GM18873 (cell line): ENCODE measurements at regions not wholly inside any gene's neighbourhood (a gene's known extent, or its start where the extent isn't known, plus 50 kb on each side); places are given as distances from the start of the nearest gene placed in this dataset.

Source experiments
- ATAC-seq: cut with Tn5 transposase; IDR thresholded peaks from one replicate; pipeline ENCODE4 v1.9.1; 2021; ENCODE audit warnings: mild to moderate bottlenecking, moderate library complexity, moderate number of reproducible peaks; ENCODE audit not compliant: unreplicated experiment, low FRiP score

- no peak for ATAC-seq
Observed at GRCh38 chr3:148197061-148197460, 500.6 kb upstream of the AGTR1 start.

GRCh38 chr3:148202386-148202785 lies 495.3 kb upstream of the AGTR1 start:
- ATAC-seq = no peak

GRCh38 chr3:148203297-148204010 lies 494.2 kb upstream of the AGTR1 start:
- ATAC-seq = no peak

- ATAC-seq = no peak
Observed at GRCh38 chr3:148204131-148204530, 493.6 kb upstream of the AGTR1 start.

GRCh38 chr3:148205977-148206376 lies 491.7 kb upstream of the AGTR1 start:
- no peak for ATAC-seq

GRCh38 chr3:148206446-148206845 lies 491.3 kb upstream of the AGTR1 start:
- ATAC-seq = no peak

GRCh38 chr3:148208975-148209374 lies 488.7 kb upstream of the AGTR1 start:
- no peak for ATAC-seq

- ATAC-seq = no peak
Observed at GRCh38 chr3:148211725-148212124, 486.0 kb upstream of the AGTR1 start.

GRCh38 chr3:148214705-148215104 lies 483.0 kb upstream of the AGTR1 start:
- ATAC-seq = no peak

GRCh38 chr3:148217317-148217716 lies 480.4 kb upstream of the AGTR1 start:
- no peak for ATAC-seq

GRCh38 chr3:148218222-148218621 lies 479.5 kb upstream of the AGTR1 start:
- ATAC-seq = no peak

- ATAC-seq = no peak
Observed at GRCh38 chr3:148219999-148220398, 477.7 kb upstream of the AGTR1 start.

- ATAC-seq = no peak
Observed at GRCh38 chr3:148221303-148221702, 476.4 kb upstream of the AGTR1 start.

GRCh38 chr3:148223266-148223665 lies 474.4 kb upstream of the AGTR1 start:
- ATAC-seq = no peak

- no peak for ATAC-seq
Observed at GRCh38 chr3:148226246-148226645, 471.5 kb upstream of the AGTR1 start.

- ATAC-seq = no peak
Observed at GRCh38 chr3:148227534-148227933, 470.2 kb upstream of the AGTR1 start.

GRCh38 chr3:148229107-148229506 lies 468.6 kb upstream of the AGTR1 start:
- ATAC-seq = peak; percentile 57

GRCh38 chr3:148230473-148230872 lies 467.2 kb upstream of the AGTR1 start:
- ATAC-seq = no peak

- no peak for ATAC-seq
Observed at GRCh38 chr3:148232389-148232788, 465.3 kb upstream of the AGTR1 start.

GRCh38 chr3:148233403-148233802 lies 464.3 kb upstream of the AGTR1 start:
- peak; percentile 44 for ATAC-seq

- no peak for ATAC-seq
Observed at GRCh38 chr3:148234536-148234935, 463.2 kb upstream of the AGTR1 start.

GRCh38 chr3:148235566-148235965 lies 462.1 kb upstream of the AGTR1 start:
- ATAC-seq = no peak

GRCh38 chr3:148238421-148238821 lies 459.3 kb upstream of the AGTR1 start:
- ATAC-seq = no peak
